ENCODE measurements at regions not wholly inside any gene's neighbourhood (a gene's known extent, or its start where the extent isn't known, plus 50 kb on each side); places are given as distances from the start of the nearest gene placed in this dataset.

DNA sequence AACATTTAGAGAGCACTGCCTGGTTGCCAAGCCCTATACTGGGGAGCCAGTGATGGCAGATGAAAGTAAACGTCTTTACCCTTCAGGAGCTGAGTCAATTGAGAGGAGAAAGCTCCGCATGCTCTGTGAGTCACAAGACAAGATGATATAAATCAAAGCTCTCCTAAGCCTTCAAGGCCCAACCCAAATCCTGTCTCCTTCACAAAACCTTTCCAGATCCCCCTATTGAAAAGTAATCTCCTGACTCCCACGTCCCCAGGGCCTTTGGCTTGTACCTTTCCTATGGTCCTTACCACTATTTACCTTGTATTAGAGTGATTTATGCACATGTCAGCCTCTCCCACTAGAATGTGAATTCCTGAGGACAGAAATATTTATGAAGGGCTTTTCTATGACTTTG is 230.1 kb upstream of the TENM4 start:
- Histone ChIP-seq H3K27me3 (ENCODE audit: control insufficient read depth in 1 of 2, insufficient read depth in 2 of 2, low read length in 2 of 2) (no peaks in the 10 kb centered on the region), H3K4me3 (ENCODE audit: low read length) (no peak overlapping the region), H3K36me3 (ENCODE audit: insufficient read depth, low read length) (no peaks in the 10 kb centered on the region), H3K27ac (ENCODE audit: low read depth in 1 of 2, low read length in 2 of 2) (no peak overlapping the region), H3K4me1 (ENCODE audit: insufficient read depth, low read length) (no peaks in the 10 kb centered on the region), H3K9me3 (ENCODE audit: control insufficient read depth in 1 of 2, insufficient read depth in 1 of 2, low read length in 2 of 2) (peaks cover 0 to 11% of the 10 kb centered on the region in 2 experiments)
- DNase-seq (no peak), ATAC-seq (ENCODE audit: poor library complexity) (no peak)
- Mint-ChIP-seq H3K36me3 (ENCODE audit: low read depth) (no peaks in the 10 kb centered on the region), H3K27ac (no peak overlapping the region), H3K9me3 (no peaks in the 10 kb centered on the region), H3K27me3 (no peaks in the 10 kb centered on the region), H3K4me1 (ENCODE audit: low read depth) (no peaks in the 10 kb centered on the region), H3K4me3 (no peak overlapping the region)
- POLR2A ChIA-PET = no interaction called here
- intact Hi-C loops (cut with DNase I, micrococcal nuclease) = no loop called here
- CTCF ChIA-PET = no interaction called here
- TF ChIP-seq, protein P1, sequence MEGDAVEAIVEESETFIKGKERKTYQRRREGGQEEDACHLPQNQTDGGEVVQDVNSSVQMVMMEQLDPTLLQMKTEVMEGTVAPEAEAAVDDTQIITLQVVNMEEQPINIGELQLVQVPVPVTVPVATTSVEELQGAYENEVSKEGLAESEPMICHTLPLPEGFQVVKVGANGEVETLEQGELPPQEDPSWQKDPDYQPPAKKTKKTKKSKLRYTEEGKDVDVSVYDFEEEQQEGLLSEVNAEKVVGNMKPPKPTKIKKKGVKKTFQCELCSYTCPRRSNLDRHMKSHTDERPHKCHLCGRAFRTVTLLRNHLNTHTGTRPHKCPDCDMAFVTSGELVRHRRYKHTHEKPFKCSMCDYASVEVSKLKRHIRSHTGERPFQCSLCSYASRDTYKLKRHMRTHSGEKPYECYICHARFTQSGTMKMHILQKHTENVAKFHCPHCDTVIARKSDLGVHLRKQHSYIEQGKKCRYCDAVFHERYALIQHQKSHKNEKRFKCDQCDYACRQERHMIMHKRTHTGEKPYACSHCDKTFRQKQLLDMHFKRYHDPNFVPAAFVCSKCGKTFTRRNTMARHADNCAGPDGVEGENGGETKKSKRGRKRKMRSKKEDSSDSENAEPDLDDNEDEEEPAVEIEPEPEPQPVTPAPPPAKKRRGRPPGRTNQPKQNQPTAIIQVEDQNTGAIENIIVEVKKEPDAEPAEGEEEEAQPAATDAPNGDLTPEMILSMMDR (IDR thresholded peaks at IDR 0.05) = no peak

DNA sequence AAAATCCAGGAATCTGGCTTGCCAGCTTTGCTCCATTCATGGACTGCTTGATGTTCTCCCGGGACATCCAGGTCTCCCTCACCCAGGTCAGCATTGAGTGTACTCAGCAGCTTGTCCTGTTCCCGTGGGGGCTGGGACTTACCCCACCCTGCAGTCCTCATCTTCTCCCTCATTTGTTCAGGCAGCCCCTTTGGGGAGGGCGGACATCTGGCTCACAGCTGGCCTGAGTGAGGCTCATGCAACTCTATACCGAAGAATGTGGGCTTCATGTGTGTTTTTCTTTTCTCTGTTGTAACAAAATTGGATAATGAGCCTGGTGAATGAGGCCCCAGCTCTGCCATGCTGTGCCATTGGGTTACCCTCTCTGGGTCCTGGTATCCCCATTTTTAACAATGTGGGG is 227.7 kb upstream of the TENM4 start:
- H3K27ac Mint-ChIP-seq = no peak overlapping the region
- no peak overlapping the region for H3K4me3 Mint-ChIP-seq
- Histone ChIP-seq H3K27me3 (ENCODE audit: control insufficient read depth in 1 of 2, insufficient read depth in 2 of 2, low read length in 2 of 2) (no peaks in the 10 kb centered on the region), H3K27ac (ENCODE audit: low read depth in 1 of 2, low read length in 2 of 2) (no peak overlapping the region), H3K4me1 (ENCODE audit: insufficient read depth, low read length) (no peaks in the 10 kb centered on the region), H3K4me3 (ENCODE audit: low read length) (no peak overlapping the region), H3K36me3 (ENCODE audit: insufficient read depth, low read length) (no peaks in the 10 kb centered on the region), H3K9me3 (ENCODE audit: control insufficient read depth in 1 of 2, insufficient read depth in 1 of 2, low read length in 2 of 2) (peaks cover 0 to 11% of the 10 kb centered on the region in 2 experiments)
- intact Hi-C loops (cut with DNase I, micrococcal nuclease) = no loop called here
- H3K36me3 Mint-ChIP-seq (ENCODE audit: low read depth) = no peaks in the 10 kb centered on the region
- TF ChIP-seq, protein P1 (IDR thresholded peaks at IDR 0.05) = no peak
- no peak for ATAC-seq (ENCODE audit: poor library complexity)
- no peaks in the 10 kb centered on the region for H3K9me3 Mint-ChIP-seq
- no peak for DNase-seq
- CTCF ChIA-PET = interaction anchor here (0.6 kb wide), 1 partner anchor 10 kb away, joined by 5 read pairs; no protein-coding TSS in a partner anchor
- POLR2A ChIA-PET = no interaction called here
- H3K4me1 Mint-ChIP-seq (ENCODE audit: low read depth) = no peaks in the 10 kb centered on the region
- no peaks in the 10 kb centered on the region for H3K27me3 Mint-ChIP-seq

DNA sequence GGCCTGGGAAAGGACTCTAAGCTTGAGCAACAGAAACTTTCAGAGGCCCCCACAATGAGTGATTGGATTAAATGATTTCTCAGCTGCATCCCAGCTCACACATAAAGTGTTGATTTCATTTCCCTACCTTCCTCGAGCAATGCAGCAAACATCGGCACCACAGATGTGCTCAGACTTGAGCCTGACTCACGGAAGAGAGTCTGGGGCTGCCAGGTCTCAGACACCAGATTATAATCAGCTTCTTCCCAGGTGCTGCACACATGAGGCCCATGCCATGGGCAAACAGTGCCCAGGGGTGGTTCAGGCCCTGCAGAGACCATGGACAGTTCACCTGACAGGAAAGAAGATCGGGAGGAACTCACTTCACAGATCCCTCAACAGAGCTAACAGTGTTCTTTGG is 226.6 kb upstream of the TENM4 start:
- Mint-ChIP-seq H3K9me3 (no peaks in the 10 kb centered on the region), H3K27me3 (no peaks in the 10 kb centered on the region), H3K4me1 (ENCODE audit: low read depth) (no peaks in the 10 kb centered on the region), H3K4me3 (no peak overlapping the region), H3K27ac (no peak overlapping the region), H3K36me3 (ENCODE audit: low read depth) (no peaks in the 10 kb centered on the region)
- peaks cover 0 to 11% of the 10 kb centered on the region in 2 experiments for H3K9me3 ChIP-seq (ENCODE audit: control insufficient read depth in 1 of 2, insufficient read depth in 1 of 2, low read length in 2 of 2)
- TF ChIP-seq, protein P1 (IDR thresholded peaks at IDR 0.05) = no peak
- no peaks in the 10 kb centered on the region for H3K4me1 ChIP-seq (ENCODE audit: insufficient read depth, low read length)
- POLR2A ChIA-PET = no interaction called here
- no peaks in the 10 kb centered on the region for H3K36me3 ChIP-seq (ENCODE audit: insufficient read depth, low read length)
- ATAC-seq (ENCODE audit: poor library complexity) (no peak), DNase-seq (no peak)
- H3K27ac ChIP-seq (ENCODE audit: low read depth in 1 of 2, low read length in 2 of 2) = no peak overlapping the region
- CTCF ChIA-PET = no interaction called here
- no peaks in the 10 kb centered on the region for H3K27me3 ChIP-seq (ENCODE audit: control insufficient read depth in 1 of 2, insufficient read depth in 2 of 2, low read length in 2 of 2)
- no peak overlapping the region for H3K4me3 ChIP-seq (ENCODE audit: low read length)
- intact Hi-C loops (cut with DNase I, micrococcal nuclease) = no loop called here

Data from CD4-positive, alpha-beta T cell (primary cell).